ENCODE measurements at regions not wholly inside any gene's neighbourhood (a gene's known extent, or its start where the extent isn't known, plus 50 kb on each side); places are given as distances from the start of the nearest gene placed in this dataset.

GRCh38 chr5:159412284-159413046 lies 82.2 kb upstream of the IL12B start:
- TF ChIP-seq CTCF (IDR thresholded peaks at IDR 0.05; ENCODE audit: low read length) (no peak), EZH2 (optimal IDR thresholded peaks at IDR 0.05; ENCODE audit: low read depth, low read length) (no peak)
